ENCODE measurements at regions not wholly inside any gene's neighbourhood (a gene's known extent, or its start where the extent isn't known, plus 50 kb on each side); places are given as distances from the start of the nearest gene placed in this dataset.

DNA sequence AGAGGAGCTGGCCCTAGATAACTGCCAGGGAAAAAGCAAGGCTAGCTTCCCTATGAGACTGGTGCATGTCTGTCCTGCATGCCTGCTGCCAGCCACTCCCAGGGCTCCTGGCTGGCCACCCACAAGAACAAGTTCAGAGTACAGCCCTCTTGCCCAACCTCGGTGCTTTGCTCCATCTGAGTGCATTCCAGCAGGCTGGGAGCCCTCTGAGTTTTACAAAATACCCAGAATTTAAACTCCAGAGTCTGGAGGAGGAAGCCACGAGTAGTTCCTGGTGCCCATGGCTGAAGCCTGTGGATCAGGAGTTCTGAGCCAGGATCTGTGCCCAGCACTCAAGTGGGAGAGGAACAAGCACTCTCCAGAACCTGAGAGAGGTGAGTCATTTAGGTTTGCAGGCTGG is 111.6 kb downstream of the MAGEE2 start:
- Histone ChIP-seq H3K36me3 (ENCODE audit: insufficient read depth, low read length) (no peaks in the 10 kb centered on the region), H3K27me3 (ENCODE audit: insufficient read depth, low read length) (no peaks in the 10 kb centered on the region), H3K9me3 (ENCODE audit: low read depth, low read length) (peaks cover 2% of the 10 kb centered on the region), H2AFZ (ENCODE audit: low read length) (no peak overlapping the region), H3K79me2 (ENCODE audit: insufficient read depth, low read length) (no peaks in the 10 kb centered on the region), H3K4me3 (ENCODE audit: insufficient read depth, low read length) (no peak overlapping the region), H3K27ac (ENCODE audit: low read depth, low read length) (no peak overlapping the region), H4K20me1 (ENCODE audit: insufficient read depth, low read length) (no peaks in the 10 kb centered on the region), H3K4me2 (ENCODE audit: insufficient read depth, low read length) (no peak overlapping the region), H3K4me1 (ENCODE audit: insufficient read depth, low read length) (no peaks in the 10 kb centered on the region)
- no peak for DNase-seq (ENCODE audit: insufficient read length, low spot score, missing footprints)
- TF ChIP-seq, protein P1, sequence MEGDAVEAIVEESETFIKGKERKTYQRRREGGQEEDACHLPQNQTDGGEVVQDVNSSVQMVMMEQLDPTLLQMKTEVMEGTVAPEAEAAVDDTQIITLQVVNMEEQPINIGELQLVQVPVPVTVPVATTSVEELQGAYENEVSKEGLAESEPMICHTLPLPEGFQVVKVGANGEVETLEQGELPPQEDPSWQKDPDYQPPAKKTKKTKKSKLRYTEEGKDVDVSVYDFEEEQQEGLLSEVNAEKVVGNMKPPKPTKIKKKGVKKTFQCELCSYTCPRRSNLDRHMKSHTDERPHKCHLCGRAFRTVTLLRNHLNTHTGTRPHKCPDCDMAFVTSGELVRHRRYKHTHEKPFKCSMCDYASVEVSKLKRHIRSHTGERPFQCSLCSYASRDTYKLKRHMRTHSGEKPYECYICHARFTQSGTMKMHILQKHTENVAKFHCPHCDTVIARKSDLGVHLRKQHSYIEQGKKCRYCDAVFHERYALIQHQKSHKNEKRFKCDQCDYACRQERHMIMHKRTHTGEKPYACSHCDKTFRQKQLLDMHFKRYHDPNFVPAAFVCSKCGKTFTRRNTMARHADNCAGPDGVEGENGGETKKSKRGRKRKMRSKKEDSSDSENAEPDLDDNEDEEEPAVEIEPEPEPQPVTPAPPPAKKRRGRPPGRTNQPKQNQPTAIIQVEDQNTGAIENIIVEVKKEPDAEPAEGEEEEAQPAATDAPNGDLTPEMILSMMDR (IDR thresholded peaks at IDR 0.05; ENCODE audit: extremely low read depth, low read depth, low read length): no peak

DNA sequence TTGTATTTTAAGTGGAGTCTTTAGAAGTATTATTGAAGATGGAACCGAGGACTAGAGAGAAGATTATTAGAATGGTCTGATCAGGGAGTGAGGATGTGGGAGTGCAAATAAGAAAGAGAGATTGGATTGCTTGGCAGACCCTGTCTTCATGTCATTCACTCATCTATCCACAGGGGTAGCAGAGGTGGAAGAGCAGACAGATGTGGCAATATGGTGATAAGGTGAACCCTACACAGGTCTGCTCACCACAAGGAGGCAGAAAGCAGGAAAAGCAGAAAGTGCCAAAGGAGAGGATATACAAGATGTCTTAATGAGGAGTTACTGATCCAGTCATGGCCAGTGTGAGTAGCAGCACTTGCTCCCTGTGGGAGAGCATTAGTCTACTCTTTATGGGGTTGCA is 129.4 kb downstream of the MAGEE2 start:
- TF ChIP-seq, protein P1 (IDR thresholded peaks at IDR 0.05; ENCODE audit: extremely low read depth, low read depth, low read length): no peak
- H3K4me1 ChIP-seq (ENCODE audit: insufficient read depth, low read length): no peaks in the 10 kb centered on the region
- no peaks in the 10 kb centered on the region for H3K27me3 ChIP-seq (ENCODE audit: insufficient read depth, low read length)
- no peak overlapping the region for H3K27ac ChIP-seq (ENCODE audit: low read depth, low read length)
- no peaks in the 10 kb centered on the region for H4K20me1 ChIP-seq (ENCODE audit: insufficient read depth, low read length)
- DNase-seq (ENCODE audit: insufficient read length, low spot score, missing footprints): no peak
- no peak overlapping the region for H2AFZ ChIP-seq (ENCODE audit: low read length)
- no peak overlapping the region for H3K4me2 ChIP-seq (ENCODE audit: insufficient read depth, low read length)
- no peak overlapping the region for H3K4me3 ChIP-seq (ENCODE audit: insufficient read depth, low read length)
- H3K36me3 ChIP-seq (ENCODE audit: insufficient read depth, low read length): no peaks in the 10 kb centered on the region
- H3K9me3 ChIP-seq (ENCODE audit: low read depth, low read length): no peaks in the 10 kb centered on the region
- H3K79me2 ChIP-seq (ENCODE audit: insufficient read depth, low read length): no peaks in the 10 kb centered on the region

DNA sequence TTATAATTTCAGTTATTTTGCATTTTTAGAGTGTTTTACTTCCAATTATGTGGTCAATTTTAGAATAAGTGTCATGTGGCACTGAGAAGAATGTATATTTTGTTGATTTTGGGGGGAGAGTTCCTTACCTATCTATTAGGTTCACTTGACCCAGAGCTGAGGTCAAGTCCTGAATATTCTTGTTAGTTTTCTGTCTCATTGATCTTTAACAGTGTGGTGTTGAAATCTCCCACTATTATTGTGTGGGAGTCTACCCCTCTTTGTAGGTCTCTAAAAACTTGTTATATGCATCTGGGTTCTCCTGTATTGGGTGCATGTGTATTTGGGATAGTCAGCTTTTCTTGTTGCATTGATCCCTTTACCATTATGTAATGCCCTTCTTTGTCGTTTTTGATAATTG is 127.0 kb upstream of the ZDHHC15 start:
- peaks cover 3% of the 10 kb centered on the region for H3K9me3 ChIP-seq (ENCODE audit: low read depth, low read length)
- H3K36me3 ChIP-seq (ENCODE audit: insufficient read depth, low read length): no peaks in the 10 kb centered on the region
- H3K4me3 ChIP-seq (ENCODE audit: insufficient read depth, low read length): no peak overlapping the region
- H2AFZ ChIP-seq (ENCODE audit: low read length): no peak overlapping the region
- no peak for DNase-seq (ENCODE audit: insufficient read length, low spot score, missing footprints)
- TF ChIP-seq, protein P1 (IDR thresholded peaks at IDR 0.05; ENCODE audit: extremely low read depth, low read depth, low read length): no peak
- H3K4me2 ChIP-seq (ENCODE audit: insufficient read depth, low read length): no peak overlapping the region
- H4K20me1 ChIP-seq (ENCODE audit: insufficient read depth, low read length): no peaks in the 10 kb centered on the region
- no peak overlapping the region for H3K27ac ChIP-seq (ENCODE audit: low read depth, low read length)
- H3K27me3 ChIP-seq (ENCODE audit: insufficient read depth, low read length): no peaks in the 10 kb centered on the region
- H3K4me1 ChIP-seq (ENCODE audit: insufficient read depth, low read length): no peaks in the 10 kb centered on the region
- no peaks in the 10 kb centered on the region for H3K79me2 ChIP-seq (ENCODE audit: insufficient read depth, low read length)

DNA sequence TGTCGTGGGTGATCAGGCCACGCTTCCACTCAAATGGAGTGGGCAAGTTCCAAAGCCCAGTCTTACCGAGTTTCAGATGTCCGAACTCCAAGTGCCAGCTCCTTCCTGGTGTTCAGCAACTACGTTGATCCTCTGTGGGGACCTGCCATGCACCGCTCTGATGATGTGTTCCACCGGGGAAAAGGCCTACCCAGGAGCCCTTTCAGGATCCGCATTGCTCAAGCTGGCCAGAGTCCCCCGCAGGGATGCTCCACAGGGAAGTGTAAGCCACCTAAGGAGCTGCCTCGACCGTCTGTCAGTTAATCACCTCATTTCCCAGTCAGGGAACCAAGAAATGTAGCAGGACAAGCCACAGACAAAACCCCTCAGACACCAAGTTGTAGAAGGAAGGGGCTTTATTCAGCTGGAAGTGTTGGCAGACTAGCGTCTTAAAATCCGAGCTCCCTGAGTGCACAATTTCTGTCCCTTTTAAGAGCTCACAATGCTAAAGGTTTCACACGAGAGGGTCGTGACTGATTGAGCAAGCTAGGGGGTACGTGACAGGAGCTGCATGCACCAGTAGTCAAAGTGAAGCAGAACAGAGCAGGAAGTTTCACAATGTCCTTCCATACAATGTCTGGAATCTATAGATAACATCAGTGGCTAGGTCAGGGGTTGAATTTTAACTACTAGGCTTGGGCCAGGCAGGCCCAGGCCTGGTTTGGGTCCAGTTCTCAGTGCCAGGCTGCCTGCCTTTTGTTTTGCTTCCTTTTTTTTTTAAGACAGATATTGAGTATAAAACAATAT is 126.2 kb upstream of the ZDHHC15 start:
- Histone ChIP-seq H3K27ac (ENCODE audit: low read depth, low read length) (no peak overlapping the region), H3K4me2 (ENCODE audit: insufficient read depth, low read length) (no peak overlapping the region), H2AFZ (ENCODE audit: low read length) (no peak overlapping the region), H3K27me3 (ENCODE audit: insufficient read depth, low read length) (no peaks in the 10 kb centered on the region), H3K4me1 (ENCODE audit: insufficient read depth, low read length) (no peaks in the 10 kb centered on the region), H3K36me3 (ENCODE audit: insufficient read depth, low read length) (no peaks in the 10 kb centered on the region), H3K4me3 (ENCODE audit: insufficient read depth, low read length) (no peak overlapping the region), H3K79me2 (ENCODE audit: insufficient read depth, low read length) (no peaks in the 10 kb centered on the region), H4K20me1 (ENCODE audit: insufficient read depth, low read length) (no peaks in the 10 kb centered on the region), H3K9me3 (ENCODE audit: low read depth, low read length) (peaks cover 3% of the 10 kb centered on the region)
- TF ChIP-seq, protein P1 (IDR thresholded peaks at IDR 0.05; ENCODE audit: extremely low read depth, low read depth, low read length): no peak
- no peak for DNase-seq (ENCODE audit: insufficient read length, low spot score, missing footprints)

Measured in osteoblast (primary cell).